ENCODE measurements at regions not wholly inside any gene's neighbourhood (a gene's known extent, or its start where the extent isn't known, plus 50 kb on each side); places are given as distances from the start of the nearest gene placed in this dataset.

DNA sequence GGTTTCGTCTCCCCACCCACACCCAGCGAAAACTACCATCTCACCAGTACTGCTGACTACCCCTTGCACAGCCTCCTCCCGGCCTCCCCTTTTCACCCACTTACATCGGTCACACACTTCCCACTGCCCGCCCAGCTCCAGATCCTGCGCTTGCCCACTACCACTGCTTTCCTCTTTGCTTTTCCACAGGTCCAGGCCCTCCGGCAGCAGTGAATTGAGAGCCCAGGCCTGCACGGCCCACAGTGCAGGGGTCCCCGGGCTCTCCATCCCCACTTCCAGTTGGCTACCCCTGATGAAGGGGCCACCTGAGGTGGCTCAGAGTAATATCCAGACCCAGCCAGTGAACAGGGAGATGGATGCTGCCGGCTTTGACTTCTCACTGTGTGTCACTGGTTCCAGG lies 120.2 kb upstream of the FSTL4 start:
- H3K36me3 Mint-ChIP-seq (ENCODE audit: low read depth): no peaks in the 10 kb centered on the region
- peaks cover 2% of the 10 kb centered on the region for H3K9me3 Mint-ChIP-seq
- CTCF ChIA-PET: no interaction called here
- peaks cover 11% of the 10 kb centered on the region for H3K27me3 Mint-ChIP-seq
- no peak overlapping the region for H3K27ac Mint-ChIP-seq
- POLR2A ChIA-PET: no interaction called here
- no peaks in the 10 kb centered on the region for H3K4me1 Mint-ChIP-seq
- DNase-seq: no peak
- no peak overlapping the region for H3K4me3 Mint-ChIP-seq

DNA sequence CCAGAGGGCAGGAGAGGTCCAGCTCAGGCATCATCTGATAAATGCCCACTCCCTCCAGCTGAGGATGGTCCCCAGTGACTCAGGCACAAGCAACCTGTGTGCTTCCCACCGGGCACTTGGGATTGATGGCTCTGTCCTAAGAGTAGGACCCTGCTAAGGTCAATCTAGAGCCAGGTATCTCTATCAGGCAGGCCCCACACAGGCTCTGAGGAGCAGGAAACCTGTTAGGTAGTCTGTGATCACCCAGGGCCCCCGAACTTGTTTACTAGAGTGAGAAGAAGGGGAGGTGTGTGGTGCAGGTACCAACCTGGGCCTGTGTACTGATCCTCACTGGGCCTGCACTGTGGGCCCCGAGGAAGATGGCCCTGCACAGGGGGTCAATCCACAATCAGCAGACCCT lies 119.6 kb upstream of the FSTL4 start:
- H3K27me3 Mint-ChIP-seq: peaks cover 11% of the 10 kb centered on the region
- H3K9me3 Mint-ChIP-seq: peaks cover 2% of the 10 kb centered on the region
- H3K4me3 Mint-ChIP-seq: no peak overlapping the region
- no peak overlapping the region for H3K27ac Mint-ChIP-seq
- H3K36me3 Mint-ChIP-seq (ENCODE audit: low read depth): no peaks in the 10 kb centered on the region
- POLR2A ChIA-PET: no interaction called here
- H3K4me1 Mint-ChIP-seq: no peaks in the 10 kb centered on the region
- DNase-seq: no peak
- CTCF ChIA-PET: no interaction called here

DNA sequence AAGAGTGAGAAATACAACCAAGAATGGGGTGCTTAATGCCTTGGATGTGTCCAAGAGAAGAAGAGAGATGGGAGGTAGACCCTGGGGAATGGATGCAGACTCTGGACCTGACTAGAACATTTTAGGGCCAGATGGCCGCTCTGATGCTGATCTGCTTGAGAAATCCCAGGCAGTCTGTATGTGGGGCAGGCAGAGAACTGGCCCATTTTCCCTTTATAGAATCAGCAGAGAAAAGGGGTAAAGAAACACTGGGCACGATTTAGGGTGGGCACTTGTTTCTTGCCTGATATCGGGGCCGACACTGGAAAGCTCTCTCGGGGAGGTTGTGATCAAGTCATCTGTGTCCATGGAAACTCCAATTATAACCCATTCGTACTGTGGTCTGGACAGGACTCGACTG lies 118.5 kb upstream of the FSTL4 start:
- no peak for DNase-seq
- H3K36me3 Mint-ChIP-seq (ENCODE audit: low read depth): no peaks in the 10 kb centered on the region
- H3K4me3 Mint-ChIP-seq: no peak overlapping the region
- H3K27ac Mint-ChIP-seq: no peak overlapping the region
- peaks cover 2% of the 10 kb centered on the region for H3K9me3 Mint-ChIP-seq
- H3K27me3 Mint-ChIP-seq: peaks cover 11% of the 10 kb centered on the region
- POLR2A ChIA-PET: no interaction called here
- no peaks in the 10 kb centered on the region for H3K4me1 Mint-ChIP-seq
- CTCF ChIA-PET: no interaction called here

DNA sequence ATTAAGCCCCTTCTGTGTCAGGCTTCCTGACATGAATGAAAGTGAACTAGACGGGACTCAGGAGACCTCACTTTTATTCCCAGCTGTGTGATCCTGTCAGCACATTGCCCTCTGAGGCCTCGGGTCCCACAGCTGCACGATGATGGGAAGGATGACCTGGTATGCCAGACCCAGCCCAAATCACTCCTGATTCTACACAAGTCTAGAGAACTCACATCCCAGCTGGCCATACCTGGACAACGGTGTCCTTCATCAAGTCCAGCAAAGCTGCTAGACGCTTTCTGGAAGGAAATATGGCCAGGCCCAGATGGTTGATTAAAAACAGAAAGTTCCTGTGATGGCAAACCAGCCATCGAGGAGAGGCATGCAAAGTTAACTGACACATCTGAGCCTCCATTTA lies 118.0 kb upstream of the FSTL4 start:
- peaks cover 11% of the 10 kb centered on the region for H3K27me3 Mint-ChIP-seq
- DNase-seq: no peak
- ChIA-PET POLR2A (no interaction called here), CTCF (no interaction called here)
- no peak overlapping the region for H3K4me3 Mint-ChIP-seq
- peaks cover 2% of the 10 kb centered on the region for H3K9me3 Mint-ChIP-seq
- H3K36me3 Mint-ChIP-seq (ENCODE audit: low read depth): no peaks in the 10 kb centered on the region
- no peaks in the 10 kb centered on the region for H3K4me1 Mint-ChIP-seq
- H3K27ac Mint-ChIP-seq: no peak overlapping the region

DNA sequence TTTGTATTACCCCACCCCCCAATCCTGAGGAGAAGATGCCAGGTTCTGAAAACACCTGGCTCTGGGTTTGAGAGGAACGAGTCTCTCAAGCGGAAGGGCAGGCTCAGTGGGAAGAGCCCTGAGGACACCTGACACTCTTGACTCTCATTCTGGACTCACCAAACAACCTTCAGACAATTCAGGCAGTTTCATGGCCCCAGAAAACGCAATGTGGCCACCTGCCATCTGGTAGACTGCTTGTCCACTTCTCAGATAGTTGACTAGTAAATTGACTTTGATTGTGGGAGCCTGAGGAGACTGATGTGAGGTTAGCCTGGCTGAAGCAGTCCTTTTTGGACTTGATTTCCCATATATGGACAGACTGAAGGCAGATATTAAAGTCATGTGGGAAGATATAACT lies 117.5 kb upstream of the FSTL4 start:
- DNase-seq: no peak
- ChIA-PET POLR2A (no interaction called here), CTCF (no interaction called here)
- Mint-ChIP-seq H3K27me3 (peaks cover 11% of the 10 kb centered on the region), H3K9me3 (peaks cover 2% of the 10 kb centered on the region), H3K27ac (no peak overlapping the region), H3K36me3 (ENCODE audit: low read depth) (no peaks in the 10 kb centered on the region), H3K4me1 (no peaks in the 10 kb centered on the region), H3K4me3 (no peak overlapping the region)

DNA sequence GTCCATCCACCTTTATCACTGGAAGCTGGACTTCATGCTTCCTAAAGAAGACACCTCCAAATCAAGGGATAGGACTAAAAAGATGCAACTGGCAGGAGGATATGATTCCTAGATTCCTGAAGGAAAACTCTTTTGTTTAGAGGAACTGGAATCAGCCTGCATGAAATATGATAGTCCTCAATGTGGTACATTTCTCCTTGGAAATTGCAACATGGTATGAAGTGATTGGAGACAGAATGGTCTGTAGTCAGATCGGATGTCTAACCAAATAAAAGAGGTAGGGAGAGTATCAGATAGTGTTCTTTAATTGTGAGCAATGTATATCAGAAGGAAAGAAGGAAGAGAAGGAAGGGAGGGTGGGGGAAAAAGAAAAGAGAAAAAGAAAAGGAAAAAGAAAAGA lies 116.1 kb upstream of the FSTL4 start:
- Mint-ChIP-seq H3K27me3 (peaks cover 11% of the 10 kb centered on the region), H3K4me3 (no peak overlapping the region), H3K36me3 (ENCODE audit: low read depth) (no peaks in the 10 kb centered on the region), H3K4me1 (no peaks in the 10 kb centered on the region), H3K9me3 (peaks cover 2% of the 10 kb centered on the region), H3K27ac (no peak overlapping the region)
- POLR2A ChIA-PET: no interaction called here
- DNase-seq: no peak
- CTCF ChIA-PET: no interaction called here

DNA sequence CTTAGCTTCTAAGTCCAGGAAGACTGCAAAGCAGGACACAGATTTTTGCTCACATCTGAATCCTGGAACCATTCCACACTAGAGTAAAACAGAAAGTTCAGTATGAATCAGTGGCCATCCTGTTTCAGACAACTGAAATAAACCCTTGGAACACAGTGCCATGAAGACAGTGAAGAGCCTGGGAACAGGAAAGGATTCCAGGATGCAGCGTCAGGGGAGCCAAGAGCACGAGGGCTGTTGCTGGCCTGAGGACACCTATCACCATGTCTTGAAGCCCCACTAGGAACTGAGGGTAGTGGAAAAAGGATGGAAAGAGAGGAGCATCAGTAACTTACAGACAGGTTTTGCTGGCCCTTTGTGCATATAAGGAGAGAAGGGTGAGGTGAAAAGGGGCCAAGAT lies 115.3 kb upstream of the FSTL4 start:
- Mint-ChIP-seq H3K36me3 (ENCODE audit: low read depth) (no peaks in the 10 kb centered on the region), H3K4me3 (no peak overlapping the region), H3K27ac (no peak overlapping the region), H3K9me3 (peaks cover 2% of the 10 kb centered on the region), H3K4me1 (no peaks in the 10 kb centered on the region), H3K27me3 (peaks cover 9% of the 10 kb centered on the region)
- no peak for DNase-seq
- POLR2A ChIA-PET: no interaction called here
- CTCF ChIA-PET: no interaction called here

DNA sequence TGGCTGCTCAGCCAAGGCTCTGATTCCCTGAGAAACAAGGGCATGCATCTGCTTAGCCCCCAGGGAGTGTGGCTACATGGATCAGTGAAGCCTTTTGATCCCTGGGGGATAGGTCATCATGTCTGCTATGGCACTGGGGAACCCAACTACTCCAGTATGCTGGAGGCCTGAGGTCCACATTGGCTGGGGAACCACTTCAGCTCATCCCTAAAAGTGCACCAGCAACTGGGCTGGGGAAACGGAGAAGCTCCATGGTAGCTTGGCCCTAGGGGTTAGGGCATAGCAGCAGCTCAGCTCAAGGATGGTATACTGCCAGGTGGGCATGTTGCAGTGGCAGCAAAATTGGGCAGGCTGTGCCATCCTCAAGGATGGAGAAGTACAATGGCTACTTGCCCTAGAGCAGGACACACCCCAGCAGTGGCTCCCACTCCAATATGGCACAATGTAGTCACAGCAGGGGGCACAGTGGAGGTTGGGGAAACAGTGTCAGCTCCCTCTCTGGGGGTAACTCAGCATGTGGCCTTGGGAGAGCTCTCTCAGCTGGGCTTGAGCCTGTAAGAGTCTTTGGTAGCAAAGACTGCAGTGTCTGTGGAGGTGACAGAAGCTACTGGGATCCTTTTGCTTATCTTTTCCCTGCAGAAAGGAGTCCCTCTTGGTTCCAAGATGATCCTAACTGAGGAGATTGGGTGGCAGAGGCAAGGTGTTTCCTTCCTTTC lies 111.5 kb upstream of the FSTL4 start:
- peaks cover 18% of the 10 kb centered on the region for H3K27me3 Mint-ChIP-seq
- H3K4me3 Mint-ChIP-seq: no peak overlapping the region
- no peak for DNase-seq
- peaks cover 10% of the 10 kb centered on the region for H3K9me3 Mint-ChIP-seq
- ChIA-PET CTCF (no interaction called here), POLR2A (no interaction called here)
- H3K4me1 Mint-ChIP-seq: no peaks in the 10 kb centered on the region
- H3K36me3 Mint-ChIP-seq (ENCODE audit: low read depth): peaks cover 3% of the 10 kb centered on the region
- H3K27ac Mint-ChIP-seq: no peak overlapping the region

DNA sequence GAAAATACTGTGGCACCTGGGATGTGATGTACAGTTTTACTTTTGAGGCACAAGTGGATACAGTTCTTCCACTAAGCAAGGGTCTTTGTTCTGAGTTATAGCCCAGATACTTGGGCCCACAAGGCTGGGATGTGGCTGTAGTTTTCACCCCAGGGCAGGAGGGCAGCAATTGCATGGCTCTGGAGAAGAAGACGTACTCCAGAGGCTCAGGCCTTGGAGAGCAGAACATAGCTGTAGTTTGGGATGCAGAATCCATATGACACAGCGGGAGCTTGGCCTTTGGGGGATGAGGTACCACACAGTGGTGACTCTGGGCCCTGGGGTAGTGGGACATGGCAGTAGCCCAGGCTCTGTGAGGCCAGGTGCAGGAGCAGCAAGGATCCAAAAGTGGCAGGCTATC lies 110.8 kb upstream of the FSTL4 start:
- POLR2A ChIA-PET: no interaction called here
- CTCF ChIA-PET: no interaction called here
- no peak overlapping the region for H3K4me3 Mint-ChIP-seq
- H3K27ac Mint-ChIP-seq: no peak overlapping the region
- H3K4me1 Mint-ChIP-seq: no peaks in the 10 kb centered on the region
- peaks cover 10% of the 10 kb centered on the region for H3K9me3 Mint-ChIP-seq
- peaks cover 3% of the 10 kb centered on the region for H3K36me3 Mint-ChIP-seq (ENCODE audit: low read depth)
- peaks cover 21% of the 10 kb centered on the region for H3K27me3 Mint-ChIP-seq
- no peak for DNase-seq

DNA sequence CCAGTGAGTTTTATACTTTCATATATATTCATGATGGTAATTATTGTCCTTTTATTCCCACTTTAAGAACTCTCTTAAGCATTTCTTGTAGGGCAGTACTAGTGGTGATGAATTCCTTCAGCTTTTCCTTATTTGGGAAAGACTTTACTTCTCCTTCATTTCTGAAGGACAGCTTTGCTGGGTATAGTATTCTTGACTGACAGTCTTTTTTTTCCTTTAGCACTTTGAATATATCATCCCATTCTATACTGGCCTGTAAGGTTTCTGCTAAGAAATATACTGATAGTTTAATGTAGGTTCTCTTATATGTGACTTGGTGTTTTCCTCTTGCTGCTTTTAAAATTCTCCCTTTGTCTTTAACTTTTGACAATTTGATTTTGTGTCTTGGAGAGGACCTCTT lies 109.0 kb upstream of the FSTL4 start:
- Mint-ChIP-seq H3K9me3 (peaks cover 10% of the 10 kb centered on the region), H3K36me3 (ENCODE audit: low read depth) (peaks cover 3% of the 10 kb centered on the region), H3K4me3 (no peak overlapping the region), H3K27me3 (peaks cover 25% of the 10 kb centered on the region), H3K27ac (no peak overlapping the region), H3K4me1 (no peaks in the 10 kb centered on the region)
- CTCF ChIA-PET: no interaction called here
- POLR2A ChIA-PET: no interaction called here
- DNase-seq: no peak

DNA sequence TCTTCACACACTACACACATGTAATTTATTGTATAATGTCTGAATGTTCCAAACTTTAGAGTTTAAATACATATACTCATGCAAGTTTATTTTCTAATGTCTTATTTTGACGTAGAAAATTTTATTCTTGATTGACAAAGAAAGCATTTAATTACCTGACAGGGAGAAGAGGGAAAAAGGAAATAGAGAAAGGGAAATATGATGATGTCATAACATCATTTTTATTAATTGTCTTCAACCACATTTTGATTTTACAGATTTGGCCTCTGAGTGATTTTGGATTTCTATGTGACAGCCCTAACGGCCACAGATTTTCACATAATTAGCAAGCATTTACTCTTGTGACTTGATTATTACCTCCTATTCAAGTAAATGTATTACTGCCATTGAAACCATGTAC lies 106.1 kb upstream of the FSTL4 start:
- H3K4me1 Mint-ChIP-seq: no peaks in the 10 kb centered on the region
- ChIA-PET CTCF (no interaction called here), POLR2A (no interaction called here)
- H3K27ac Mint-ChIP-seq: no peak overlapping the region
- H3K36me3 Mint-ChIP-seq (ENCODE audit: low read depth): peaks cover 3% of the 10 kb centered on the region
- no peak overlapping the region for H3K4me3 Mint-ChIP-seq
- peaks cover 10% of the 10 kb centered on the region for H3K9me3 Mint-ChIP-seq
- H3K27me3 Mint-ChIP-seq: peaks cover 27% of the 10 kb centered on the region
- no peak for DNase-seq

DNA sequence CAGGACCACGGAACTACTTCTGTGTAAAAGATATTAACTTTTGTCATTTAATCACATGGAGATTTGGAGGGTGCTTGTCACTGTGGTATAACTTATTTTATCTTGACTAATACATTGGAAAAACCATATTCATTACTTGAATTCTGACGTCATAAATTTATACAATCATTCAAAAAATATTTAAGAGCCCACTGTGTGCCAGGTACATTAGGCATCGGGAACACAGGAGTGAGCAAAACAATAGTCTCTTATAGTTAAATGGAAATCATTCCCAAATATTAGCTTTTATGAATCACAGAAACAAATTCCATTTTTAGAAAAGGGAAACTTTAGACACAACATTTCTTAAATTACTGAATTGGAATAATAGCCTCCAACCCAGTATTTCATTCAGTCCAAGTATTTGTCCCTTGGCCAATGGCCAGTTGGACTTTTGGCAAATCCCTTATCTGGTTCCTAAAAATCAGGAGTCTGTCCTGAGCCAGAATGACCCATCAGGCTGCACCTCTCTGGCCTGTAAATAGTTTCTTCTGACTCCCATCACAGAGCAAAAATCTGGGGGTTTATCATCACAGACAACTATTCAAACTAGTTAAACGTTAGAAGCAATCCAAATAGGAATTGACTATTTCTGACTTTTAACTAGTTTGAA lies 104.3 kb upstream of the FSTL4 start:
- peaks cover 4% of the 10 kb centered on the region for H3K9me3 Mint-ChIP-seq
- no peaks in the 10 kb centered on the region for H3K4me1 Mint-ChIP-seq
- no peaks in the 10 kb centered on the region for H3K36me3 Mint-ChIP-seq (ENCODE audit: low read depth)
- no peak overlapping the region for H3K27ac Mint-ChIP-seq
- CTCF ChIA-PET: no interaction called here
- peaks cover 21% of the 10 kb centered on the region for H3K27me3 Mint-ChIP-seq
- POLR2A ChIA-PET: no interaction called here
- DNase-seq: no peak
- no peak overlapping the region for H3K4me3 Mint-ChIP-seq

DNA sequence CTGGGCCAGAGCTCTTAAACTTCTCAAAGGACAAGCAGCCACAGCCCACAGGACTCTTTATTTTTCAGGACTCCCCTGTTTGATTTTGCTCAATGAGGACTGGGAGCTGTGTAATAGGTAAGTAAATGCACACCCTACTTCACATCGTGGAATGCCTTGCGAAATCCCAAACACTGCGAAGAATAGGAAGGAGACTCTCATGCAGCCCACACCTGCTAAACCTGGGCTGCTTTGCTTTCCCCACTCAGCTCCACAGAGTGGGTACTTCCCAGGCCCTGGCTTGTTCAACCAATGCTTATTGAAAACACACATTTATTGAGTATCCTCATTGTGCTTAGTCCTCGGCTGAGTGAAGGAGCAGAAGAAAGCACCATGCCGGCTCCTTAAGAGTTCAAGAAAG lies 103.3 kb upstream of the FSTL4 start:
- no peak overlapping the region for H3K27ac Mint-ChIP-seq
- H3K27me3 Mint-ChIP-seq: peaks cover 17% of the 10 kb centered on the region
- H3K36me3 Mint-ChIP-seq (ENCODE audit: low read depth): no peaks in the 10 kb centered on the region
- ChIA-PET CTCF (no interaction called here), POLR2A (no interaction called here)
- DNase-seq: no peak
- no peaks in the 10 kb centered on the region for H3K9me3 Mint-ChIP-seq
- no peaks in the 10 kb centered on the region for H3K4me1 Mint-ChIP-seq
- no peak overlapping the region for H3K4me3 Mint-ChIP-seq

DNA sequence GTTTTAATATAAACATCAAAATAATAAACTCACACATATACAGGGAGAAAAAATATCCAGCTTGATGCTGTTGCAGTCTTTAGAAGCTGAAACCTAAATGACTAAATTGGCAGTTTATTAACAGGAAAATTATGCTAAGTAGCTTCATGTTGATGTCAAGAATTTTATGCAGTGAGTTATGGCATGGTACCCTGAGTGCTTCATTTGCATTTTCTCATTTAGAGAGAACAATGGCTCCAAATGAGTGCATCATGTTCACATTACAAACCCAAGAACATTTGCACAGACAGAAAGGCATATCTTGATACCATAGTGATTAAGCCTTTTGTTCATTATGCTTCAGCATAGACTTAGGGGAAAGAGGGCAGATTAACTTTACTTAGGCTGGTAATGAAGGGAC lies 102.9 kb upstream of the FSTL4 start:
- Mint-ChIP-seq H3K36me3 (ENCODE audit: low read depth) (no peaks in the 10 kb centered on the region), H3K4me3 (no peak overlapping the region), H3K9me3 (no peaks in the 10 kb centered on the region), H3K27ac (no peak overlapping the region), H3K27me3 (peaks cover 17% of the 10 kb centered on the region), H3K4me1 (no peaks in the 10 kb centered on the region)
- ChIA-PET CTCF (no interaction called here), POLR2A (no interaction called here)
- DNase-seq: no peak
